ENCODE measurements at regions not wholly inside any gene's neighbourhood (a gene's known extent, or its start where the extent isn't known, plus 50 kb on each side); places are given as distances from the start of the nearest gene placed in this dataset.
A peak's percentile ranks its signal among the peaks of the same experiment; 100 is the strongest.

- no peak overlapping the region for H3K4me3 ChIP-seq (ENCODE audit: low read depth, low read length)
- no peak for DNase-seq
- peaks cover 20% of the 10 kb centered on the region for H3K36me3 ChIP-seq (replicated peaks)
- TF ChIP-seq, protein P1, sequence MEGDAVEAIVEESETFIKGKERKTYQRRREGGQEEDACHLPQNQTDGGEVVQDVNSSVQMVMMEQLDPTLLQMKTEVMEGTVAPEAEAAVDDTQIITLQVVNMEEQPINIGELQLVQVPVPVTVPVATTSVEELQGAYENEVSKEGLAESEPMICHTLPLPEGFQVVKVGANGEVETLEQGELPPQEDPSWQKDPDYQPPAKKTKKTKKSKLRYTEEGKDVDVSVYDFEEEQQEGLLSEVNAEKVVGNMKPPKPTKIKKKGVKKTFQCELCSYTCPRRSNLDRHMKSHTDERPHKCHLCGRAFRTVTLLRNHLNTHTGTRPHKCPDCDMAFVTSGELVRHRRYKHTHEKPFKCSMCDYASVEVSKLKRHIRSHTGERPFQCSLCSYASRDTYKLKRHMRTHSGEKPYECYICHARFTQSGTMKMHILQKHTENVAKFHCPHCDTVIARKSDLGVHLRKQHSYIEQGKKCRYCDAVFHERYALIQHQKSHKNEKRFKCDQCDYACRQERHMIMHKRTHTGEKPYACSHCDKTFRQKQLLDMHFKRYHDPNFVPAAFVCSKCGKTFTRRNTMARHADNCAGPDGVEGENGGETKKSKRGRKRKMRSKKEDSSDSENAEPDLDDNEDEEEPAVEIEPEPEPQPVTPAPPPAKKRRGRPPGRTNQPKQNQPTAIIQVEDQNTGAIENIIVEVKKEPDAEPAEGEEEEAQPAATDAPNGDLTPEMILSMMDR (IDR thresholded peaks at IDR 0.05; ENCODE audit: low read depth, low read length, missing control alignments) = no peak
- no peaks in the 10 kb centered on the region for H3K27me3 ChIP-seq (replicated peaks)
- in situ Hi-C loops (cut with HindIII; ENCODE audit: low pct_ligation_motif_present, low sequenced_read_pairs) = no loop called here
- no peak overlapping the region for H3K27ac ChIP-seq
Observed at GRCh38 chr19:5257155-5258045, 83.2 kb downstream of the PTPRS start.

DNA sequence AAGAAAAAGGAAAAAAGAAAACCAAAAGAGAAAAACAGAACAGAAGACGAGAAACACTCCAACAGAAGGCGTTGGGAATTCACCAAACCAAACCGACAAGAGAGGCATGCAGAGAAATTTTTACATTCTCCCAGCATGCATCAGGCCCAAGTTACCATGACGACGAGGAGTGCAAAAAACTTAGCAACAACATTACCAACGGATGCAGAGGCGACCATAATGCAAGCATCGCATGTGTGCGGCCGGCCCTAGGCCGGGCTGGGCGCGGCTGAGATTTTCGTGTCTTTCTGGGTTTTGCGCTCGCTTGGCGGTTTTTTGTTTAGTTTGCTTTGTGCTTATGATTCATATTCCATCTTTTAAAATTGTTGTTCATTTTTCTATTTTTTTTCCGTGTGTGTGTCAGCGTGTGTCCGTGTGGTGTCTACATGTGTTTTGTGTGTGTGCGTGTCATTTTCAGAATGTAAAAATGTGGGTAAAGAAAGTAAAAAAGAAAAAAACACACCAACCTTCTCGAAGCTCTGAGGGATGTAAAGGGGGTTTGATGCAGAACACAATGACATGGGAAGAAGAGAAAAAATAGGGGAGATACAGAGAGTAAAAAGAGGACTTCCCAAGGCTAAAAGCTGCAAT lies 84.9 kb downstream of the PTPRS start:
- DNase-seq = no peak
- H3K27me3 ChIP-seq (replicated peaks) = no peaks in the 10 kb centered on the region
- H3K36me3 ChIP-seq (replicated peaks) = peaks cover 17% of the 10 kb centered on the region
- TF ChIP-seq, protein P1 (IDR thresholded peaks at IDR 0.05; ENCODE audit: low read depth, low read length, missing control alignments) = no peak
- no peak overlapping the region for H3K27ac ChIP-seq
- no peak overlapping the region for H3K4me3 ChIP-seq (ENCODE audit: low read depth, low read length)
- in situ Hi-C loops (cut with HindIII; ENCODE audit: low pct_ligation_motif_present, low sequenced_read_pairs) = no loop called here

GRCh38 chr19:5254944-5255343 lies 85.7 kb downstream of the PTPRS start:
- in situ Hi-C loops (cut with HindIII; ENCODE audit: low pct_ligation_motif_present, low sequenced_read_pairs) = no loop called here
- no peak overlapping the region for H3K27ac ChIP-seq
- H3K27me3 ChIP-seq (replicated peaks) = no peaks in the 10 kb centered on the region
- no peak for DNase-seq
- H3K4me3 ChIP-seq (ENCODE audit: low read depth, low read length) = no peak overlapping the region
- TF ChIP-seq, protein P1 (IDR thresholded peaks at IDR 0.05; ENCODE audit: low read depth, low read length, missing control alignments) = no peak
- H3K36me3 ChIP-seq (replicated peaks) = peaks cover 20% of the 10 kb centered on the region

- in situ Hi-C loops (cut with HindIII; ENCODE audit: low pct_ligation_motif_present, low sequenced_read_pairs) = no loop called here
- TF ChIP-seq, protein P1 (IDR thresholded peaks at IDR 0.05; ENCODE audit: low read depth, low read length, missing control alignments) = no peak
- Histone ChIP-seq H3K27ac (no peak overlapping the region), H3K36me3 (replicated peaks) (peaks cover 20% of the 10 kb centered on the region), H3K27me3 (replicated peaks) (no peaks in the 10 kb centered on the region), H3K4me3 (ENCODE audit: low read depth, low read length) (no peak overlapping the region)
- DNase-seq = no peak
Observed at GRCh38 chr19:5254543-5254942, 86.1 kb downstream of the PTPRS start.

DNA sequence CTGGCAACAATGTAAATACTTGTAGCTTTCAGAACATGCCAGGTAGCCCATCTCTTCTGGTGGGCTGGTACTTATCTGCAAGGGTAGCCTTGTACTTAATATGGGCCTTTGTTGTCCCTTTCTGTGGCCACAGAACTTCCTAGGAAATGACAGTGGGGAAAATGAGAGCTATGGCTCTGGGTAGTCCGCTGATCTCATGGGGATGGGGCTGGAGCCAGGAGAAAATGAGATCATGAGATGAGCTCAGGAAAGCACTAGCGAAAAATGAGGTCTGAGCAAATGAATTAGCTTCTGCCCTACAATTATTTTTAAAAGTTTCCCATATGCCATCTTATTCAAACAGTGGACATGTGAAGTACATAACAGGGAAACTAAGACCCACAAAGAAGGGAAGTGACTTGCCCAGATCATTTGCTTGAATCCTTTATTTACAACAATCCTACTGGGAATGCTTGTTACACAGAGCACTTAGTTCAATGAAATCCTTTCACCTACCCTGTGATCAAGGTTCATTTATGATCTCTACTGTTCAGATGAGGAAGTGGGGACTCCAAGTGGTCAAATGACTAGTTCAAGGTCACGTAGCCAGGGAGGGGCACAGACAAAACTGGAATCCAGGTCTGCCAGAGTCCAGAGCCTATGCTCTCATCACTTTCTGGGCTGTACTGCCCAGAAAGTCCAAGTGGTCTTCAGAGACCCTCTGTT lies 87.1 kb downstream of the PTPRS start:
- Histone ChIP-seq H3K36me3 (replicated peaks) (peaks cover 22% of the 10 kb centered on the region), H3K4me3 (ENCODE audit: low read depth, low read length) (no peak overlapping the region), H3K27me3 (replicated peaks) (no peaks in the 10 kb centered on the region), H3K27ac (no peak overlapping the region)
- DNase-seq = peak; percentile 9
- in situ Hi-C loops (cut with HindIII; ENCODE audit: low pct_ligation_motif_present, low sequenced_read_pairs) = no loop called here
- TF ChIP-seq, protein P1 (IDR thresholded peaks at IDR 0.05; ENCODE audit: low read depth, low read length, missing control alignments) = no peak
